ENCODE measurements at regions not wholly inside any gene's neighbourhood (a gene's known extent, or its start where the extent isn't known, plus 50 kb on each side); places are given as distances from the start of the nearest gene placed in this dataset.

DNA sequence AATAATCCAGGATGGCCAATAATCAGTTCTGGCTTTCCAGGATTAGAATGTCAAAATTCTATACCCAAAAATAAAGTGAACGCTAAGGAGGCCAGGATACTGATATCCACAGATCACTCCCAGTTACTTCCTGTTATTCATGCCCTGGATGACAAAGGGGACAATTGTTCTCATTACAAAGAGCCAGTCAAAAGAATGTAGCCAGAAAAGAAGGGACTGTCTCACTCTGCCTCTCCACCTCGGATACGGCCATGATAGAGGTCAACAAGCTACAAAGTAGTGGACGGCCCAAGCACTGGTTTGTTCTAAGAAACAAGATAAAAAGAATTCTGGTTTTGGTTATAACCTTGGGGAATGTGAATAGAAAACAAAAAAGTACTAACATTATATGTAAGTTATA, 116.1 kb upstream of the ATF7IP start:
- Histone ChIP-seq H3K4me3 (no peak overlapping the region), H3K4me2 (no peak overlapping the region), H4K20me1 (replicated peaks; ENCODE audit: insufficient read depth) (no peaks in the 10 kb centered on the region), H3K27me3 (ENCODE audit: insufficient read depth) (no peaks in the 10 kb centered on the region), H2AFZ (no peak overlapping the region), H3K79me2 (replicated peaks; ENCODE audit: insufficient read depth) (no peaks in the 10 kb centered on the region), H3K9me2 (ENCODE audit: insufficient read depth) (no peaks in the 10 kb centered on the region), H3K36me3 (ENCODE audit: insufficient read depth) (no peaks in the 10 kb centered on the region), H3K4me1 (ENCODE audit: insufficient read depth) (peaks cover 11% of the 10 kb centered on the region), H3F3A (replicated peaks; ENCODE audit: low read depth) (no peaks in the 10 kb centered on the region), H3K27ac (ENCODE audit: low read depth) (peak overlapping the region; percentile 34; the same call in 1 of the 2 replicates)
- peak overlapping the region; percentile 92 for H3K27ac Mint-ChIP-seq
- peaks cover 14% of the 10 kb centered on the region for H3K4me1 Mint-ChIP-seq
- H3K36me3 Mint-ChIP-seq (ENCODE audit: low read depth): peaks cover 2% of the 10 kb centered on the region; the same call in 2 of the 3 replicates
- peak; percentile 72 for DNase-seq (ENCODE audit: low spot score)
- TF ChIP-seq CREB1 (CRISPR knock-in tag; IDR thresholded peaks at IDR 0.05; ENCODE audit: low read depth): no peak
- TF ChIP-seq NANOG (IDR thresholded peaks at IDR 0.05; ENCODE audit: borderline replicate concordance): 0 out of 2 replicates have a peak, but pooled peaks have one; percentile 39
- no peak for TF ChIP-seq JUNB (IDR thresholded peaks at IDR 0.05; ENCODE audit: unreplicated experiment)
- TF ChIP-seq, protein P1, sequence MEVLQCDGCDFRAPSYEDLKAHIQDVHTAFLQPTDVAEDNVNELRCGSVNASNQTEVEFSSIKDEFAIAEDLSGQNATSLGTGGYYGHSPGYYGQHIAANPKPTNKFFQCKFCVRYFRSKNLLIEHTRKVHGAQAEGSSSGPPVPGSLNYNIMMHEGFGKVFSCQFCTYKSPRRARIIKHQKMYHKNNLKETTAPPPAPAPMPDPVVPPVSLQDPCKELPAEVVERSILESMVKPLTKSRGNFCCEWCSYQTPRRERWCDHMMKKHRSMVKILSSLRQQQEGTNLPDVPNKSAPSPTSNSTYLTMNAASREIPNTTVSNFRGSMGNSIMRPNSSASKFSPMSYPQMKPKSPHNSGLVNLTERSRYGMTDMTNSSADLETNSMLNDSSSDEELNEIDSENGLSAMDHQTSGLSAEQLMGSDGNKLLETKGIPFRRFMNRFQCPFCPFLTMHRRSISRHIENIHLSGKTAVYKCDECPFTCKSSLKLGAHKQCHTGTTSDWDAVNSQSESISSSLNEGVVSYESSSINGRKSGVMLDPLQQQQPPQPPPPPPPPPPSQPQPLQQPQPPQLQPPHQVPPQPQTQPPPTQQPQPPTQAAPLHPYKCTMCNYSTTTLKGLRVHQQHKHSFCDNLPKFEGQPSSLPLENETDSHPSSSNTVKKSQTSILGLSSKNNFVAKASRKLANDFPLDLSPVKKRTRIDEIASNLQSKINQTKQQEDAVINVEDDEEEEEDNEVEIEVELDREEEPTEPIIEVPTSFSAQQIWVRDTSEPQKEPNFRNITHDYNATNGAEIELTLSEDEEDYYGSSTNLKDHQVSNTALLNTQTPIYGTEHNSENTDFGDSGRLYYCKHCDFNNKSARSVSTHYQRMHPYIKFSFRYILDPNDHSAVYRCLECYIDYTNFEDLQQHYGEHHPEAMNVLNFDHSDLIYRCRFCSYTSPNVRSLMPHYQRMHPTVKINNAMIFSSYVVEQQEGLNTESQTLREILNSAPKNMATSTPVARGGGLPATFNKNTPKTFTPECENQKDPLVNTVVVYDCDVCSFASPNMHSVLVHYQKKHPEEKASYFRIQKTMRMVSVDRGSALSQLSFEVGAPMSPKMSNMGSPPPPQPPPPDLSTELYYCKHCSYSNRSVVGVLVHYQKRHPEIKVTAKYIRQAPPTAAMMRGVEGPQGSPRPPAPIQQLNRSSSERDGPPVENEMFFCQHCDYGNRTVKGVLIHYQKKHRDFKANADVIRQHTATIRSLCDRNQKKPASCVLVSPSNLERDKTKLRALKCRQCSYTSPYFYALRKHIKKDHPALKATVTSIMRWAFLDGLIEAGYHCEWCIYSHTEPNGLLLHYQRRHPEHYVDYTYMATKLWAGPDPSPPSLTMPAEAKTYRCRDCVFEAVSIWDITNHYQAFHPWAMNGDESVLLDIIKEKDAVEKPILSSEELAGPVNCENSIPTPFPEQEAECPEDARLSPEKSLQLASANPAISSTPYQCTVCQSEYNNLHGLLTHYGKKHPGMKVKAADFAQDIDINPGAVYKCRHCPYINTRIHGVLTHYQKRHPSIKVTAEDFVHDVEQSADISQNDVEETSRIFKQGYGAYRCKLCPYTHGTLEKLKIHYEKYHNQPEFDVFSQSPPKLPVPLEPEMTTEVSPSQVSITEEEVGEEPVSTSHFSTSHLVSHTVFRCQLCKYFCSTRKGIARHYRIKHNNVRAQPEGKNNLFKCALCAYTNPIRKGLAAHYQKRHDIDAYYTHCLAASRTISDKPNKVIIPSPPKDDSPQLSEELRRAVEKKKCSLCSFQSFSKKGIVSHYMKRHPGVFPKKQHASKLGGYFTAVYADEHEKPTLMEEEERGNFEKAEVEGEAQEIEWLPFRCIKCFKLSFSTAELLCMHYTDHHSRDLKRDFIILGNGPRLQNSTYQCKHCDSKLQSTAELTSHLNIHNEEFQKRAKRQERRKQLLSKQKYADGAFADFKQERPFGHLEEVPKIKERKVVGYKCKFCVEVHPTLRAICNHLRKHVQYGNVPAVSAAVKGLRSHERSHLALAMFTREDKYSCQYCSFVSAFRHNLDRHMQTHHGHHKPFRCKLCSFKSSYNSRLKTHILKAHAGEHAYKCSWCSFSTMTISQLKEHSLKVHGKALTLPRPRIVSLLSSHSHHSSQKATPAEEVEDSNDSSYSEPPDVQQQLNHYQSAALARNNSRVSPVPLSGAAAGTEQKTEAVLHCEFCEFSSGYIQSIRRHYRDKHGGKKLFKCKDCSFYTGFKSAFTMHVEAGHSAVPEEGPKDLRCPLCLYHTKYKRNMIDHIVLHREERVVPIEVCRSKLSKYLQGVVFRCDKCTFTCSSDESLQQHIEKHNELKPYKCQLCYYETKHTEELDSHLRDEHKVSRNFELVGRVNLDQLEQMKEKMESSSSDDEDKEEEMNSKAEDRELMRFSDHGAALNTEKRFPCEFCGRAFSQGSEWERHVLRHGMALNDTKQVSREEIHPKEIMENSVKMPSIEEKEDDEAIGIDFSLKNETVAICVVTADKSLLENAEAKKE (CRISPR knock-in tag; IDR thresholded peaks at IDR 0.05): no peak
- H3K4me3 Mint-ChIP-seq: no peak overlapping the region
- H3K9me3 Mint-ChIP-seq: peaks cover 2% of the 10 kb centered on the region; the same call in 1 of the 3 replicates
- peaks cover 2% of the 10 kb centered on the region for H3K27me3 Mint-ChIP-seq (ENCODE audit: insufficient read depth, low read depth, poor library complexity)
- peak; percentile 86 for ATAC-seq

DNA sequence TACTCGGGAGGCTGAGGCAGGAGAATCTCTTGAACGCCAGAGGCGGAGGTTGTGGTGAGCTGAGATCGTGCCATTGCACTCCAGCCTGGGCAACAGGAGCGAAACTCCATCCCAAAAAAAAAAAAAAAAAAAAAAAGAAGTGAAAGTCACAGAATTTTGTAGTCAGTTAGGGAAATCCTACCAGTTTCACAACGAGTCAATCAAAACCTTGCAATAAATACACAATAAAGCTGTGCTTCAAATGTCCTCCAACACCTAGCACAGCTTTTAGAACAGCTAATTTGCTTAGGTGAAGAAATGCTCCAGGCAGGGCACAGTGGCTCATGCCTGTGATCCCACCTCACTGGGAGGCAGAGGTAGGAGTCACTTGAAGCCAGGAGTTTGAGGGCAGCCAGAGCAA, 112.8 kb upstream of the ATF7IP start:
- ATAC-seq (no peak), DNase-seq (ENCODE audit: low spot score) (no peak)
- no peaks in the 10 kb centered on the region for H4K20me1 ChIP-seq (replicated peaks; ENCODE audit: insufficient read depth)
- H3K79me2 ChIP-seq (replicated peaks; ENCODE audit: insufficient read depth): no peaks in the 10 kb centered on the region
- Mint-ChIP-seq H3K27me3 (ENCODE audit: insufficient read depth, low read depth, poor library complexity) (peaks cover 10% of the 10 kb centered on the region), H3K4me3 (no peak overlapping the region), H3K27ac (no peak overlapping the region), H3K36me3 (ENCODE audit: low read depth) (no peaks in the 10 kb centered on the region), H3K4me1 (peaks cover 28% of the 10 kb centered on the region), H3K9me3 (no peaks in the 10 kb centered on the region)
- H3F3A ChIP-seq (replicated peaks; ENCODE audit: low read depth): no peaks in the 10 kb centered on the region
- no peak overlapping the region for H2AFZ ChIP-seq
- no peak overlapping the region for H3K4me2 ChIP-seq
- H3K27ac ChIP-seq (ENCODE audit: low read depth): no peak overlapping the region
- TF ChIP-seq NANOG (IDR thresholded peaks at IDR 0.05; ENCODE audit: borderline replicate concordance) (no peak), EZH2 (IDR thresholded peaks at IDR 0.05; ENCODE audit: low read depth, unreplicated experiment) (no peak), ZNF331 (CRISPR knock-in tag; IDR thresholded peaks at IDR 0.05; ENCODE audit: low read depth) (no peak), STAT1 (IDR thresholded peaks at IDR 0.05; ENCODE audit: unreplicated experiment) (no peak), CREB1 (CRISPR knock-in tag; IDR thresholded peaks at IDR 0.05; ENCODE audit: low read depth) (no peak)
- TF ChIP-seq, protein P2, sequence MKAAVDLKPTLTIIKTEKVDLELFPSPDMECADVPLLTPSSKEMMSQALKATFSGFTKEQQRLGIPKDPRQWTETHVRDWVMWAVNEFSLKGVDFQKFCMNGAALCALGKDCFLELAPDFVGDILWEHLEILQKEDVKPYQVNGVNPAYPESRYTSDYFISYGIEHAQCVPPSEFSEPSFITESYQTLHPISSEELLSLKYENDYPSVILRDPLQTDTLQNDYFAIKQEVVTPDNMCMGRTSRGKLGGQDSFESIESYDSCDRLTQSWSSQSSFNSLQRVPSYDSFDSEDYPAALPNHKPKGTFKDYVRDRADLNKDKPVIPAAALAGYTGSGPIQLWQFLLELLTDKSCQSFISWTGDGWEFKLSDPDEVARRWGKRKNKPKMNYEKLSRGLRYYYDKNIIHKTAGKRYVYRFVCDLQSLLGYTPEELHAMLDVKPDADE (IDR thresholded peaks at IDR 0.05): no peak
- no peak overlapping the region for H3K4me3 ChIP-seq
- no peaks in the 10 kb centered on the region for H3K36me3 ChIP-seq (ENCODE audit: insufficient read depth)
- H3K27me3 ChIP-seq (ENCODE audit: insufficient read depth): no peaks in the 10 kb centered on the region
- H3K4me1 ChIP-seq (ENCODE audit: insufficient read depth): peaks cover 15% of the 10 kb centered on the region
- H3K9me2 ChIP-seq (ENCODE audit: insufficient read depth): no peaks in the 10 kb centered on the region

Measured in GM23338 (cell line).